ENCODE measurements at regions not wholly inside any gene's neighbourhood (a gene's known extent, or its start where the extent isn't known, plus 50 kb on each side); places are given as distances from the start of the nearest gene placed in this dataset.

DNA sequence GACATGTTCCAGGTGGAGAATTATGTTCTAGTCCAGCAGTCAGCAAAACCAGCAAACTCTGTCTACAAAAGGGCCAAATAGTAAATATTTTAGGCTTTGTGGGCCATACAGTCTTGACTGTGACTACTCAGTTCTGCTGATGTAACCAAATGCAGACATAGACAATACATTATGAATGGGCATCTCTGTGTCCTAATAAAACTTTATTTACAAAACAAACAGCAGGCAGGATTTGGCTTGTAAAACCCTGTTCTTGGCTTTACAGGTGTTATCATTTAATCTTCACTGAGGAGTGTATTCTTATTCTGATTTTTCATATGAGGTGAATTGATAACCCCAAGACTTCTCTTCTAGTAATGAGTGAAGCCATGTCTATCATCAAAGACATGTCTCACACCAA is 278.6 kb downstream of the DUSP6 start:
- TF ChIP-seq, protein P1, sequence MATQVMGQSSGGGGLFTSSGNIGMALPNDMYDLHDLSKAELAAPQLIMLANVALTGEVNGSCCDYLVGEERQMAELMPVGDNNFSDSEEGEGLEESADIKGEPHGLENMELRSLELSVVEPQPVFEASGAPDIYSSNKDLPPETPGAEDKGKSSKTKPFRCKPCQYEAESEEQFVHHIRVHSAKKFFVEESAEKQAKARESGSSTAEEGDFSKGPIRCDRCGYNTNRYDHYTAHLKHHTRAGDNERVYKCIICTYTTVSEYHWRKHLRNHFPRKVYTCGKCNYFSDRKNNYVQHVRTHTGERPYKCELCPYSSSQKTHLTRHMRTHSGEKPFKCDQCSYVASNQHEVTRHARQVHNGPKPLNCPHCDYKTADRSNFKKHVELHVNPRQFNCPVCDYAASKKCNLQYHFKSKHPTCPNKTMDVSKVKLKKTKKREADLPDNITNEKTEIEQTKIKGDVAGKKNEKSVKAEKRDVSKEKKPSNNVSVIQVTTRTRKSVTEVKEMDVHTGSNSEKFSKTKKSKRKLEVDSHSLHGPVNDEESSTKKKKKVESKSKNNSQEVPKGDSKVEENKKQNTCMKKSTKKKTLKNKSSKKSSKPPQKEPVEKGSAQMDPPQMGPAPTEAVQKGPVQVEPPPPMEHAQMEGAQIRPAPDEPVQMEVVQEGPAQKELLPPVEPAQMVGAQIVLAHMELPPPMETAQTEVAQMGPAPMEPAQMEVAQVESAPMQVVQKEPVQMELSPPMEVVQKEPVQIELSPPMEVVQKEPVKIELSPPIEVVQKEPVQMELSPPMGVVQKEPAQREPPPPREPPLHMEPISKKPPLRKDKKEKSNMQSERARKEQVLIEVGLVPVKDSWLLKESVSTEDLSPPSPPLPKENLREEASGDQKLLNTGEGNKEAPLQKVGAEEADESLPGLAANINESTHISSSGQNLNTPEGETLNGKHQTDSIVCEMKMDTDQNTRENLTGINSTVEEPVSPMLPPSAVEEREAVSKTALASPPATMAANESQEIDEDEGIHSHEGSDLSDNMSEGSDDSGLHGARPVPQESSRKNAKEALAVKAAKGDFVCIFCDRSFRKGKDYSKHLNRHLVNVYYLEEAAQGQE (IDR thresholded peaks at IDR 0.05; ENCODE audit: low read depth) = no peak
- TF ChIP-seq NFIC (IDR thresholded peaks at IDR 0.05) (no peak), CREB1 (IDR thresholded peaks at IDR 0.05; ENCODE audit: low read depth) (no peak), TEAD4 (IDR thresholded peaks at IDR 0.05) (no peak)
